Panc1 (cell line): ENCODE measurements at regions not wholly inside any gene's neighbourhood (a gene's known extent, or its start where the extent isn't known, plus 50 kb on each side); places are given as distances from the start of the nearest gene placed in this dataset.

Experiments used
- ATAC-seq: fragments of 200-7000 bp; cut with Tn5 transposase; 2 replicates; pipeline ENCODE4 v1.9.1; 2020; ENCODE audit warnings: mild to moderate bottlenecking, moderate library complexity
- BruUV-seq: library from RNA; stranded (reverse); fragments of 400-500 nt; replicated peaks from 2 replicates; lab custom pipeline; 2021; lab: Mats Ljungman, UMichigan
- CTCF ChIA-PET: fragments of 300-600 bp; sonication (Branson Sonifier 250); formaldehyde crosslinking; loops from one replicate; lab custom pipeline; 2022; ENCODE audit warnings: antibody characterized with exemption; lab: Charles Lee
- POLR2A ChIA-PET: fragments of 300-600 bp; sonication (Branson Sonifier 250); formaldehyde crosslinking; loops from one replicate; lab custom pipeline; 2022; ENCODE audit warnings: antibody characterized with exemption; lab: Charles Lee
- DNase-seq: peaks from one replicate; pipeline ENCODE4 v3.0.0-alpha.2; 2010; ENCODE audit warnings: low read depth, low spot score
- H3K27ac ChIP-seq: 2 replicates; pipeline ENCODE4 v1.5.1; 2011; ENCODE audit warnings: mild to moderate bottlenecking, low read length, inconsistent platforms
- H3K27me3 ChIP-seq: fragments of 200-500 bp; sonication (Bioruptor generic); 2 replicates; pipeline ENCODE4 v1.6.0; 2014; ENCODE audit warnings: low read length, inconsistent platforms; ENCODE audit not compliant: control insufficient read depth, insufficient read depth
- H3K36me3 ChIP-seq: fragments of 200-500 bp; sonication (Bioruptor generic); 2 replicates; pipeline ENCODE4 v1.5.1; 2014; ENCODE audit warnings: inconsistent platforms, mild to moderate bottlenecking, low read length, moderate library complexity; ENCODE audit not compliant: control insufficient read depth, insufficient read depth
- H3K4me1 ChIP-seq: 2 replicates; pipeline ENCODE4 v1.5.1; 2011; ENCODE audit warnings: inconsistent platforms, mild to moderate bottlenecking, low read length, moderate library complexity; ENCODE audit not compliant: control insufficient read depth, insufficient read depth
- H3K4me3 ChIP-seq, 2 experiments: 2 replicates each; pipeline ENCODE4 v1.5.1; 2011 to 2012; ENCODE audit warnings: low read depth in 2 of 2, low read length in 2 of 2, mild to moderate bottlenecking in 2 of 2, inconsistent platforms in 1 of 2, moderate library complexity in 1 of 2
- H3K9me3 ChIP-seq: fragments of 200-500 bp; sonication (Bioruptor generic); 2 replicates; pipeline ENCODE4 v1.5.1; 2014; ENCODE audit warnings: low read depth, mild to moderate bottlenecking, inconsistent platforms, low read length, moderate library complexity; ENCODE audit not compliant: control insufficient read depth, insufficient read depth
- POLR2AphosphoS5 ChIP-seq: IDR thresholded peaks from 2 replicates; pipeline ENCODE4 v1.6.1; 2012; ENCODE audit warnings: mild to moderate bottlenecking, low read depth, low read length, moderate library complexity
- SIN3A ChIP-seq: IDR thresholded peaks from 2 replicates; pipeline ENCODE4 v1.6.1; 2012; ENCODE audit warnings: low read depth, mild to moderate bottlenecking, low read length, moderate library complexity, borderline replicate concordance; ENCODE audit not compliant: insufficient read depth
- TCF7L2 ChIP-seq: IDR thresholded peaks from 2 replicates; pipeline ENCODE4 v1.6.1; 2011; ENCODE audit warnings: mild to moderate bottlenecking, low read depth, low read length, inconsistent platforms
- in situ Hi-C: cut with HindIII; loops from 2 replicates; pipeline ENCODE4 v1.10.0; 2016; ENCODE audit warnings: low sequenced_read_pairs, low pct_unique_long_range_greater_than_20kb
- intact Hi-C: fragments of 100-400 bp; cut with micrococcal nuclease; formaldehyde crosslinking; loops from one replicate; pipeline ENCODE4 v1.10.0; 2022; ENCODE audit not compliant: unreplicated experiment
- TF ChIP-seq, protein P1 (sequence below), 2 experiments: IDR thresholded peaks; 2 replicates each; pipeline ENCODE4 v1.6.1; 2011 to 2012; ENCODE audit warnings: low read depth in 2 of 2, control low read depth in 1 of 2, low read length in 1 of 2, mild to moderate bottlenecking in 1 of 2, moderate library complexity in 1 of 2; ENCODE audit not compliant: insufficient read depth in 1 of 2
- TF ChIP-seq, protein P2 (sequence below): fragments of 450-650 bp; IDR thresholded peaks from 2 replicates; pipeline ENCODE4 v1.5.1; 2017; ENCODE audit warnings: mild to moderate bottlenecking

DNA sequence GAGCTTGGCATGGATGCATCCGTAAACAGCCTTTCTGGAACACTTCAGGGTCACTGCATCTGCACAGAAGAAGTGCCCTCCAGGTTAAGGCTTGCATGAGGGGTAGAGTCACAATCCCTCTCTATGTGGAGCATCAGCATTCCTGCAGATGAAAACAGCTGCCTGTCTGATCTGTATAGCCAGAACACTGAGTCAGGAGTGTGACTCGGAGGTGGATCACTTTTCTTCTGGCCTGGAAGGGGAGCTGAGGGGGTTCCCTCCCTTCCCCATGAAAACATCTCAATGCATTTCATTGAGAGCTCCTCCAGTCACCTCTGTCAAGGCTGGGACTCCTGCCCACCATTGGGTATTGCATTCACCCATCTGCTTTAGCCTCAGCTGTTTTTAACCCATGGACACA is 72.5 kb upstream of the SERPINE2 start:
- intact Hi-C loops, result no loop called here
- ChIA-PET POLR2A (no interaction called here), CTCF (no interaction called here)
- DNase-seq (no peak), ATAC-seq (no peak)
- Histone ChIP-seq H3K4me3 (no peak overlapping the region), H3K27ac (no peak overlapping the region), H3K9me3 (no peaks in the 10 kb centered on the region), H3K4me1 (no peaks in the 10 kb centered on the region), H3K27me3 (no peaks in the 10 kb centered on the region), H3K36me3 (no peaks in the 10 kb centered on the region)
- TF ChIP-seq, protein P1, sequence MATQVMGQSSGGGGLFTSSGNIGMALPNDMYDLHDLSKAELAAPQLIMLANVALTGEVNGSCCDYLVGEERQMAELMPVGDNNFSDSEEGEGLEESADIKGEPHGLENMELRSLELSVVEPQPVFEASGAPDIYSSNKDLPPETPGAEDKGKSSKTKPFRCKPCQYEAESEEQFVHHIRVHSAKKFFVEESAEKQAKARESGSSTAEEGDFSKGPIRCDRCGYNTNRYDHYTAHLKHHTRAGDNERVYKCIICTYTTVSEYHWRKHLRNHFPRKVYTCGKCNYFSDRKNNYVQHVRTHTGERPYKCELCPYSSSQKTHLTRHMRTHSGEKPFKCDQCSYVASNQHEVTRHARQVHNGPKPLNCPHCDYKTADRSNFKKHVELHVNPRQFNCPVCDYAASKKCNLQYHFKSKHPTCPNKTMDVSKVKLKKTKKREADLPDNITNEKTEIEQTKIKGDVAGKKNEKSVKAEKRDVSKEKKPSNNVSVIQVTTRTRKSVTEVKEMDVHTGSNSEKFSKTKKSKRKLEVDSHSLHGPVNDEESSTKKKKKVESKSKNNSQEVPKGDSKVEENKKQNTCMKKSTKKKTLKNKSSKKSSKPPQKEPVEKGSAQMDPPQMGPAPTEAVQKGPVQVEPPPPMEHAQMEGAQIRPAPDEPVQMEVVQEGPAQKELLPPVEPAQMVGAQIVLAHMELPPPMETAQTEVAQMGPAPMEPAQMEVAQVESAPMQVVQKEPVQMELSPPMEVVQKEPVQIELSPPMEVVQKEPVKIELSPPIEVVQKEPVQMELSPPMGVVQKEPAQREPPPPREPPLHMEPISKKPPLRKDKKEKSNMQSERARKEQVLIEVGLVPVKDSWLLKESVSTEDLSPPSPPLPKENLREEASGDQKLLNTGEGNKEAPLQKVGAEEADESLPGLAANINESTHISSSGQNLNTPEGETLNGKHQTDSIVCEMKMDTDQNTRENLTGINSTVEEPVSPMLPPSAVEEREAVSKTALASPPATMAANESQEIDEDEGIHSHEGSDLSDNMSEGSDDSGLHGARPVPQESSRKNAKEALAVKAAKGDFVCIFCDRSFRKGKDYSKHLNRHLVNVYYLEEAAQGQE (IDR thresholded peaks at IDR 0.05; ENCODE audit: insufficient read depth in 1 of 2, low read depth in 2 of 2, low read length in 1 of 2), result no peak
- TF ChIP-seq, protein P2, sequence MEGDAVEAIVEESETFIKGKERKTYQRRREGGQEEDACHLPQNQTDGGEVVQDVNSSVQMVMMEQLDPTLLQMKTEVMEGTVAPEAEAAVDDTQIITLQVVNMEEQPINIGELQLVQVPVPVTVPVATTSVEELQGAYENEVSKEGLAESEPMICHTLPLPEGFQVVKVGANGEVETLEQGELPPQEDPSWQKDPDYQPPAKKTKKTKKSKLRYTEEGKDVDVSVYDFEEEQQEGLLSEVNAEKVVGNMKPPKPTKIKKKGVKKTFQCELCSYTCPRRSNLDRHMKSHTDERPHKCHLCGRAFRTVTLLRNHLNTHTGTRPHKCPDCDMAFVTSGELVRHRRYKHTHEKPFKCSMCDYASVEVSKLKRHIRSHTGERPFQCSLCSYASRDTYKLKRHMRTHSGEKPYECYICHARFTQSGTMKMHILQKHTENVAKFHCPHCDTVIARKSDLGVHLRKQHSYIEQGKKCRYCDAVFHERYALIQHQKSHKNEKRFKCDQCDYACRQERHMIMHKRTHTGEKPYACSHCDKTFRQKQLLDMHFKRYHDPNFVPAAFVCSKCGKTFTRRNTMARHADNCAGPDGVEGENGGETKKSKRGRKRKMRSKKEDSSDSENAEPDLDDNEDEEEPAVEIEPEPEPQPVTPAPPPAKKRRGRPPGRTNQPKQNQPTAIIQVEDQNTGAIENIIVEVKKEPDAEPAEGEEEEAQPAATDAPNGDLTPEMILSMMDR, result no peak
- TF ChIP-seq TCF7L2 (no peak), SIN3A (no peak), POLR2AphosphoS5 (no peak)
- in situ Hi-C loops, result no loop called here
- no TSS peak for BruUV-seq

DNA sequence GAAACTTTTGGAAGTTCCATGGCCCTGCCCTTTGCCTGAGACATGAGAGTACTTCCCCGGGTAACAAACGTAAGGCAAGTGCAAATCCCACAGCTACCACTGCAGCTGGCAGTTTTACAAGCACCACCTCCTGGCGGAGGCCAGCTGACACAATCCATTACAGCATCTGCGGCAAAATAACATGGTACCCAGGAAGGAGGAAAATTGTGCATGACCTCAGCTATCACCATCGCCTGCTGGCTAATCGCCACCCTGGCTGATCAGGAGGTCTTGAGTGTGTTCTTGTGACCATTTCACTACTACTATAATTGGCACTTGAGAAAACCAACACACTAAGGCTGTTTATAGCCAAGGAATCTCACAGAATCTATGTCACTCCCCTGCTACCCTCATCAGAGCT is 71.7 kb upstream of the SERPINE2 start:
- Histone ChIP-seq H3K36me3 (no peaks in the 10 kb centered on the region), H3K9me3 (no peaks in the 10 kb centered on the region), H3K27ac (no peak overlapping the region), H3K27me3 (no peaks in the 10 kb centered on the region), H3K4me1 (no peaks in the 10 kb centered on the region), H3K4me3 (no peak overlapping the region)
- intact Hi-C loops, result no loop called here
- TF ChIP-seq TCF7L2 (no peak), SIN3A (no peak)
- TF ChIP-seq, protein P1 (IDR thresholded peaks at IDR 0.05; ENCODE audit: insufficient read depth in 1 of 2, low read depth in 2 of 2, low read length in 1 of 2), result no peak
- TF ChIP-seq, protein P2, result no peak
- BruUV-seq, result no TSS peak
- POLR2A ChIA-PET, result no interaction called here
- ATAC-seq, result no peak
- CTCF ChIA-PET, result no interaction called here
- no peak for DNase-seq
- in situ Hi-C loops, result no loop called here
